Ramos (cell line): ENCODE measurements at regions not wholly inside any gene's neighbourhood (a gene's known extent, or its start where the extent isn't known, plus 50 kb on each side); places are given as distances from the start of the nearest gene placed in this dataset.

Experiments
- in situ Hi-C: fragments of 300-500 bp; cut with MboI; formaldehyde crosslinking; loops from one replicate; pipeline ENCODE4 v1.14.3; 2022; ENCODE audit warnings: low sequenced_read_pairs; ENCODE audit not compliant: unreplicated experiment

DNA sequence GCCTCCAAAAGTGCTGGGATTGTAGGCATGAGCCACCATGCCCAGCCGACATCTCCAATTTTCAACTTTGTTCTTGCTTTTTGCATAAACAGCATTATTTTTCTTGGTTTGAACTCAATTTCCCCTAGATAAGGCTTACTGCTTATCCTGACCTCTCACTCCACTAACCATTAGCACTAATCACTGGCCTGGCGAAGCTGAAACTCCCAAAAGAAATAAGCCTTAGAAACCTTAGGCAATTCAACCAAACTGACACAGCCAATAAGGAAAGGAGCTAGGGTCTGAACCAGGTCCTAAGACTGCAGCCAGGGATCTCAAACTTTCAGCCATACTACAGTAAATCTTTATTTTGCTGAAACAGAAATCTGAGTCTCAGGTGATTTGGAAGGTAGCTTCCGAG is 448.0 kb downstream of the RMST start:
- in situ Hi-C loops = no loop called here

DNA sequence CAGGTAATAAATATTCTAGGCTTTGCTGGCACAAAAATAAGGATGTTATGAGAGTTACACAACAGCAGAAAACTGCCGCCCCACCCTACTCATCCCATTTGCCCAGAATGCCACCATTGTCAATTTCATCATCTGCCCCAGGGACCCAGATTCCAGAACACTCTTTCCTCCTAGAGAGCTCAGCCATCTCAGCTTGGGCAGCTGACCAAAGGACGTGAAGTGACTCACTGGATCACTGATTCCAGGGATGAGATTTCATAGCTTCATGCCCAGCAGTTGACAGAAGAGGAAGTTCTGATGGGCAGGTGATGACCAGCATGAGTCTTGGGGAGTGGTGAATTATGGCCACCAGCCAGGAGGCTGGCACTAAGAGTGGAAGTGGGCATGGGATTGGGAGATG is 450.3 kb downstream of the RMST start:
- in situ Hi-C loops = no loop called here

DNA sequence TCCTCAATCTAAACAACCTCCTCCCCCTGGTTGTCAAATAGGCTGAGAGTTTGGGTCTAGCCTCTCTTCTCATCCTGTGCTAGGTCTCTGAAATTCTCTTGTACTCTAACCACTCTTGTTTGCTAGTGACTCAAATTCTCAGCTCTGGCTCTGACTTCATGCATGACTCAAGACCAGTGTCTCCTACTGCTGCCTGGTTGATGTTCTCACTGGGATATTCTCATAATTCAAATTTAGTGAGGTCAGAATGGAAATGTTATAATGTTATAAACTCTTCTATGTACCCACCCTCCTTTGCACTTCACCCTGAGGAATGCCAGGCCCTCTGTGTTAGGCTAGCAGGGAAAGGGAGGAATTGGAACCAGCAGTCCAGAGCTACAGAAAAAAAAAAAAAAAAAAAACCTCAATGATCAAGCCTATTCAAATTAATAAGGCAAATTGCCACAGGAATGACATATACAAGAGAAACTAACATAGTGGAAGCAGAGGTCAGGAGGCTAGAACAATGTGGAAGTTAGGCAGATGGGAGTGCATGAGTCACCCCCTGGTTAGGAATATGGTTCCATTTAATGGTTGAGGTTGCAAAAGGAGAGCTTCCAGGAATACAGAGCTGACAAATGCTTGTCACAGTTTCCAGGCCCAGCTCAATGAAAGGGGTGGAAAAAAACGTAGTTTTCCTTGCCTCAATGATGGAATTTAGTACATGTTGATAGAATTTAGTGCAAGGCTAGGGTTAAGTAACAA is 459.5 kb downstream of the RMST start:
- in situ Hi-C loops = no loop called here

DNA sequence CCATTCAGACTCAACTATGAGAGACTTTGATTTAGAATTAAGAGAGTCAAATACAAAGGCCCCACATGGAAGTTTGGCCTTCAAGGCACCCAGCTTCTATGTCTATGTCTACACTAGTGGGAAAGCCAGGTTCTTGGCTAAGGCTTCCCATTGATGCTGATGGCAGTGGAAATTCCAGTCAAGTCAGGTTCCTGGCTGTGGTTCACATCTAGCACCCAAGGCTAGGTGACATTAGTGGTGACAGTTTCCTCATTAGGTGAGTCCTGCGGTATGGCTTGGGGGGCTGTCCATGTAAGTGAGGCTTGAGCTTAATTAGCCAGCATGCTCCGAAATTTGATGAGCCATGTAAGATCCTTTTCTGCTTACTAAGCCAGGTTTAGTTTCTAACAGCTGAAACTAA is 460.9 kb downstream of the RMST start:
- in situ Hi-C loops = no loop called here

DNA sequence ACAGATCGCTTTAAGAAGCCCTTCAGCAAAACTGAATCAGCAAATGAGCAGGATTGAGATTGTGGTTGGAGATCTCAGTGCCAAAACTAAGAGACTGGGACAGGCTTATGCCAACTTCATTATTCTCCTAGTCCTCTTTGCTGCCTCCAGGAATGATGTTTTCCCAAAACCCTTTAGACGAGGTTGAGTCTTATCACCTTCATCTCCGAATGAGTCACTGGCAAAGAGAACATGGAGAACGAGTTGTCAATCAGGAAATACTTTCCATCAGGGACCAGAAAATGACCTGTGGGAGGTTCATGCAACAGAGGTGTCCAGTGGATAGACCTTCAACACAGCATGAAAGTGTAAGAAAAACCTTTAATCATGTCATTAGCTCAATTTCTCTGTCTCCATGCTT is 461.5 kb downstream of the RMST start:
- in situ Hi-C loops = no loop called here

DNA sequence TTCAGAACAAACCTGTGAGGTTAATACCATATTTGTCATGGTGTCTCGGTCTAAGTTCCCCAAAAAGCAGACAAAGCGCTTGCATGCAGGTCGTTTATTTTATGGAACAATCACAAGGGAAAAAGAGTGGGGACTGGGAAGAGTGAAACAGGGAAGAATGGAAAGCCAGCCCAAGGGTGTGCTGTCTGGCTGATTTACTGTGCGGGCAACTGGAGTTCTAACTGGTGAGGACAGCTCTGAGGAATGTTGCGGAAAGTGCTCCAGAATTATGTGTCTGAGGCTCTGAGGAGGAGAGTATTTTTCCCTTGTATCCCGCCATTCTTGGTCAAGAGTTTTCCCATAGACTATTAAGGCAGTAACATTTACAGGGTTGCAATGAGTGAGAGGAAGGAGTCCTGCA is 465.4 kb downstream of the RMST start:
- in situ Hi-C loops = no loop called here

DNA sequence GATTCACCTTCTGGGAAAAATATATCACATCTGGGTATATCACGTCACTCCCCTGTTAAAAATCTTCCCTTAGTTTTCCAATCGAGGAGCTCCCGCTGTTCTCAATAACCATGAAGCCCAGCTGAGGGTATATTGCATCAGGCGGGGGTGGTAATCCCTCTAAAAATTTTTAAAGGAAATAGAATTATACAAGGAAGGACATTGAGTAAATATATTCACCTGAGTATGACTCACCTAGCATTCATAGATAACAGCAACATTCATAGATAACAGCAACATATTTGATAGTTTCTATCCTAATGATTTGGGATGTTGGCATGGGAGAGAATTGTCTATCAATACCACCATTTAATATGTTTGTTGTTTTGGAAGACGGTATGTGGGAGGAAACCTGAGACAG is 473.6 kb downstream of the RMST start:
- in situ Hi-C loops = no loop called here

DNA sequence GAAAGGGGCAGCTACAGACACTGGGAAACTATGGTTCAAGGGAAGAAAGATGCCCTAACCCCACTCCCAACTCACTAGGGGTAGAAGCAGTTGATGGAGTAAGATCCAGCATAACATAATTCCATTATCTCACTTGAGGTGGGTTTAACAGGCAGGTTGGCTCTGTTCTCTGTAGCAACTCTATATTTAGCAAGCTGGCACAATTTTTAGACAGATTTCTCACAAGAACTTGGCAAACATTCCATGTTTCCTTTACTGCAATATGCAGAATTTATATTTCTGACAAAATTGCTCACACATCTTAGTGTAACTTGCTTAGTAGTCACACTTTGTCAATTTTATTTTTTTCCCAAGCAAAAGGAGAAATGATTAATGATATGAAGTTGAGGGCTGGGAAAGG is 475.4 kb downstream of the RMST start:
- in situ Hi-C loops = no loop called here

DNA sequence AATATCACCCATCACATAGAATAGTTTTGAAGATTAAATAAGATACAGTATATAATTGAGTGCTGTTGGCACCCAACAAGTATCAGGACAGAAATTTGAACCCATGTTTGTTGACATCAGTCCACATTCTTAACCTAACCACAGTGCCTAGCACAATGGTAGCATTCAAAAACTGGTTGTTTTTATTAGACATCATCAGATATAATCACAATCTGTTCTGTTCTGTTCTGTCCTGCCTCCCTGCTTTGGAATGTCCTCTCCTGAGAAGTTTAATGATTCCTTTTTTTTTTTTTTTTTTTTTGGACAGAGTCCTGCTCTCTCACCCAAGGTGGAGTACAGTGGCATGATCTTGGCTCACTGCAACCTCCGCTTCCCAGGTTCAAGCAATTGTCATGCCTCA is 476.6 kb downstream of the RMST start:
- in situ Hi-C loops = no loop called here

DNA sequence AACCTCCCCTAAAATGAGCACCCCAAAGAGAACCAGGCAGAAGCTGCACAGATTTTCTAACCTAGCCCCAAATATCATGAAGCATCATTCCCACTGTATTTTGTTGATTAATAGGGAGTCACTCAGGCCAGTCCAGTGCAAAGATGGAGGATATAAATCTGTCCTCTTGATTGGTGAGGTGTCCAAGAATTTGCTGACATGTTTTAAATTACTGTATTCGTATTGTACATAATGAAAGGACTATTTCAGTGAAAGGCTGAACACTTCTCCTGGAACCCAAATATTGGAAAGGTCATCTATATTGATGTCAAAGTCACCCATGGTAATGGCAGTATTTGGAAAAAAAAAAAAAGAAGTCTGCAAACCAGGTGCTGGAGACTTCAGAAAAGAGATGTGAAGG is 477.5 kb downstream of the RMST start:
- in situ Hi-C loops = no loop called here

DNA sequence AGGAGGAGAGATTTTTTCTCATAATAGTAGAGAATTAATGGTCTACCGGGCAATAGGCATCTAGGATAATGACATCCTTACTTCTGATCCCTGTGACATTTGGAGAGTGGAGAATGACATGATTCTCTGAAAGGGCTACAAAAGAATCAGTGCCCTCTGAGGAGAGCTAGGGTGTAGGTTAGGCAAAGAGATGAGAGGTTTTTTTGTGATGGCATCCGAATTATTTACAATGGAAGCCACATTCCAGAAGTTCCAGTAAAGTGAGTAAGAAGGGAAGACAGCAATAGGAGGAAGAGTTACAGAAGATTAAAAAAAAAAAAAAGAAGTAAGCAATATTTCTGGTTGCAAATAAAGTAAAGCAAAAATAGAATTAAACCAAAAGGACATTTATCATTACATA is 478.0 kb downstream of the RMST start:
- in situ Hi-C loops = no loop called here

DNA sequence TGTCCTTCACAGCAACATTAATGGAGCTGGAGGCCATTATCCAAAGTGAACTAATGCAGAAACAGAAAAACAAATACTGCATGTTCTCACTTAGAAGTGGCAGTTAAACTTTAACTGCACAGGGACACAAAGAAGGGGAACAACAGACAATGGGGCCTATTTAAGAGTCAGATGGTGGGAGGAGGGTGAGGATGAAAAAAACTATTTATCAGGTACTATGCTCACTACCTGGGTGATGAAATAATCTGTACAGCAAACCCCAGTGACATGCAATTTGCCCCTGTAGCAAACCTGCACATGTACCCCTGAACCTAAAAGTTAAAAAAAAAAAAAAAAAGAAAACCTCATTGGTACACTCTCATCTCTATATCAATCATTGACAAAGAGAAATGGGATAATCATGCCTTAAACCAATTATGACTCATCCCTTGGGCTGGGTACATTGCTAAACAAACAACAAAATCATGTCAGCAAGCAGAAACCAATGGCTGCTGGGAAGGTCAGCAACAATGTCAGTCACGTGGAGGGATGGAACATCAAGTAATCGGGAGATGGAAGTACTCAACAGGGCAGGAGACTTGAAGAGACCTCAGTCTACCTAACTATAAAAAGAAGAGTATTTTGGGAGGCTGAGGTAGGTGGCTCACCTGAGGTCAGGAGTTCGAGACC is 479.2 kb downstream of the RMST start:
- in situ Hi-C loops = no loop called here

DNA sequence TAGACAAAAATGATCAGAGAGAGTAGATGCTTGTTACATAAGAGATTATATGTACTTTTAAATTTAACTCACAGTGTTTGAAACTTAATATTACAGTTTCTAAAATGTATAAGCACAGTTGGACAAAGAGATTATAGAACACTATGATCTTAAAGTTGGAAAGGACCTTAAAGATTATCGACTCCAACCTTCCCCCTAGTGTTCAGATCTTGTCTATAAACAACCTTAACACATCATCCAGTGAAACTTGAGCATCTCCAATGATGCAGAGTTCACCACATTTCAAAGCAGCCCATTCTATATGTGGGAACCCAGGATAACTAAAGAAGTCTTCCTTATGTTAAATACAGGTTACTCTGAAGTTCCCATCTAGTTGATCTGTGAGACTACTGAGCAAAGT is 480.8 kb downstream of the RMST start:
- in situ Hi-C loops = no loop called here

DNA sequence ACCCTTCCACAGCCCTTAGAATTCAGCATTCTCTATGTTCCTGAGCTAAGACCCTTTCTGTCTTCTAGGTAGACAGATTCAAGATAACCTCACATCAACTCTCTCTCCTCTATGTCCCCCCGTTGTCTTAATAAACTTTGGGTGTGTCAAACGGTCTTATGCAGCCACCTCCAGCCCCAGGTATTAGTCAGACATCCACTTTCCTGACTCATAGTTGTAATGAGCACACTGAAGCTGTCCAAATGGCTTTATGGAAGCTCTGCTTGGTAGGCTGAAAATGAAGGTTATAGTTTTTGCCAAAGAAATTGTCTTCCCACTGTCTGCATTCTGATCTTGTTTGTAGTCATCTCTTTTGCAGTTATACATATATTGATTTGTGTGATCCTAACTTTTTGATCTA is 482.0 kb downstream of the RMST start:
- in situ Hi-C loops = no loop called here

DNA sequence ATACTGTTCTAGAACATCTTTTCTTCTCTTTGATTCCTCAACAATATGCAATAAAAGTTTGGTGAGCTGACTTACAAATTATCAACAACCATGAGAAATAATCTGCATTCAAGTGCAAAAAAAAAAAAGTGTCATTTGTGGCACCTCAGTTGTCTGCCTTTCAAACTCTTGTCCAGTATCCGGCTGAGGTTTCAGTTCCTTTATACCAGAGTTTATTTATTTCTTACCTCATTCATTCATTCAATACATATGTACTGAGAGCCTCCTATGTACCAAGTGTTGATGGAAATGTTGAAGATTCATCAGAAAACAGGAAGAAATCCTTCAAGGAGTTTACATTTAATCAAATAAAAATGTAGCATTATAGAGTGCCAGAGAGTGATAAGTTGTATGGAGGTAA is 484.1 kb downstream of the RMST start:
- in situ Hi-C loops = no loop called here

DNA sequence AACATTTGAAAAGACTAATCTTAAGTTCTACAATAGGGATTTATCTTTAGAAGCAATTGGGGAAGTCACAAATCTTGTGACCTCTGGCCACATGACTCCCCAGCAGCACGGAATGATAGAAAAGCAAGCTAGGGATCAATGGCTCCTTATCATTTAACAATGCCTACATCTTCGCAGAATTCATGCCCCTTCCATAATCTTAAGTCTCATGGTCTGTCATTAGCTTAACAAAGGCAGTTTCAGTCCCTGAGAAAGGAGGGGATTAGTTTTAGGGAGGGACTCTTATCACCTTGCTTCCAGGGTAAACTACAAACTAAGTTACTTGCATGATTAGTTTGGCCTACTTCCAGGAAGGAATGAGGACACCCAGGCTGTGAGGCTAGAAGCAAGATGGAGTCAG is 486.0 kb downstream of the RMST start:
- in situ Hi-C loops = no loop called here

DNA sequence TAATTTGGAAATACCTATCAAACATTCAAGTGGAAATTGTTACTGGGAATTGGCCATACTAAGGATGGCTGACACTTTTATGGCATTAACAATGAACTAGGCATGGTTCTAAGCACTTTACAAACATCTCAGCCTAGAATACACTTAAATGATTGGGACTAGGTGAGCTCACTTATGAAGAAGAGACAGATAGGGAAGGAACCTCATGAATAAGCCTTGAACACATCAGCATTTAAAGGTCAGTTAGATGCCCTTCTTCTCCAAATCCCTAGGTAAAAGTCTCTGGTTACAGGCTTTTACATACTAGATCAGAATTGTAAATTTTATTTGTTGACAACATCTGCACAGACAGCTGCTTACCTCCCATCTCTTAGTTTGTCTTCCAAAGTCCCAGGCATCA is 488.6 kb downstream of the RMST start:
- in situ Hi-C loops = no loop called here

DNA sequence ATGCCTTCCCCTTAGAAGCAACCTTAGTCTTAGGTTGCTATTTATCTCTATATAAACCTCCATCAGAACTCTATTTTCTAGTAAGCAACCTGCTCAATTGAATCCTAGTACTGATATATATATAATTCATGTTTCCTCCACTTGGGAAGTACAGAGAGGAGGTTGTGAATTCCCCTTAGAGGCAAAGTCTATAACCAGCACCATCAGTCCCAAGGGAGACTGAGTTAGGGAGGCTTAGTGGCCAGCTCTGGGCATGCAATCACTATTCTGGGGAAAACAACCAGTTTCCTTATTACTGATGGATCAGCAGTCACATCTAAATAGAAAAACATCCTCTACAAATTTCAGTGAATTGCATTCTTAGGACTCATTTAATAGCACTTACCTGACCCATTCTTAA is 489.1 kb downstream of the RMST start:
- in situ Hi-C loops = no loop called here

DNA sequence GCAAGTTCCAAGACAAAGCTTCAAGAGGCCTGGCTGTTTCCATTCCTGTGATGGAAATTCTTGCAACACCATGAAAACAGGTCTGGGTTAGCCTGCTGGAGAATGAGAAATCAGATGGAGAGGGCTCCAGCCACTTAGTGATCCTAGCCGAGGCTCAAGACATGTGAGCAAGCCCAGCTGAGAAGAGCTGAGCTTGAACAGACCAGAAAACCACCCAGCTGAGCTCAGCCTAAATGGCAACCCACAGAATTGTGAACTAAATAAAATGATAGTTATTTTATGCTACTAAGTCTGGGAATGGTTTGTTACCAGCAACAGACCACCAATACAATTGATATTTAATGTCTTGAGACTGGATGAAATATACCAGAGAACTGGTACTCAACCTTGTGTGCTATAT is 494.5 kb downstream of the RMST start:
- in situ Hi-C loops = no loop called here

DNA sequence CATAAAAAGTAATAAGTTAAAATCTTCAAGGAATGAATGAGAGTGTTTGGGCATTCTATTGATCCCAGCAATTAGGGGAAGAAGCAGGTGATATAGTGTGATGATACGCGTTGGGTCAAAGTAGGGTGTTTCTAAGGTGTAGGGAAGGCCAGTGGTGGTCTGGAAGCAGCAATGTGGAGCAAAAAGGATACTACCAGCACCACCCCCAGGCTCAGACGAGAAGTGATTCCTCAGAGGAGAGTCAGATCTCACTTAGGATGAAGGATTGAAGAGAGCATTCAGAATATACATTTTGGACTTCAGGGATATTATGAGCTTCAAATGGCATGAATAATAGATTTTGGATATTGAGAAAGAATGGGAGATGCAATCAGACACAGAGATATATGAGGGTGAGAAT is 497.6 kb downstream of the RMST start:
- in situ Hi-C loops = no loop called here

DNA sequence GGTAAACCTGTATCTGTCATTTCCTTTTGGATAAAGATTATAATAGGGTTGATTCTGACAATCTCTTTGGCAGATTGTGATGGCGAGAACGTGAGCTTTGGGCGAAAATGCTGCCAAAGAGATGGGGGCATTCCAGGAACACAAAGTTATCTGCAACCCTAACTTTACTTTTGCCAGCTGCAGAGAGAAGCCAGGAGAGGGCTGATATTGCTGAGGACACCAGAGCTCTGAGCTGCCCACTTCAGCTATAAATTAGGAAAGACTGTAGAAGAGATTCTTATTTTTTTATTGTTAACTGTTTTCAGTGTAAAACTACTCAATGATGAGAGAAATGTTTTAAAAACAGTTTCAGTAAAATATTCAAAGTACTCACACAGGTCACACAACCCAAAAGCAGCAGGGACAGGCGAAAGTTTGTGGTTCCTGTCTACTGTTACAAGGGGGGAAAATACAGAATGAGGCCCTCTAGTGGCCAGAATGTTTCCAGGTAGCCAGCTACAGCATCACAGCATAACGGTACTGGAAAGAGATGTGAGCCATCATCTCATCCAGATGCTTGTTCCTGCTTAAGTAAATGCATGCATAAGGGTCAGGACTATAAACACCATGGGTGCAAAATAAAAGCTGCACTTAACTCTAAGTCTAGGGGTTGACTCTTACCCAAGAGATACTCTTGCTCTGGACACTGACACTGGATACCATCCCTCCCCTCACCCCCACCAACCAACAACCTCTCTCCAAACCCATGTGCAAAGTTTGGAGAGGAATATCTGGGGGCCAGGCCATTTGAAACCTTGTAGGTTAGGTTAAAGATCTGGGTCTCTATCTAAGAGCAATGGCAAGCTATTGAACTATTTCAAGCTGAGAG is 498.4 kb downstream of the RMST start:
- in situ Hi-C loops = no loop called here
